Liver (tissue), 8 donors: ENCODE measurements at regions not wholly inside any gene's neighbourhood (a gene's known extent, or its start where the extent isn't known, plus 50 kb on each side); places are given as distances from the start of the nearest gene placed in this dataset.

ENCODE experiments used
- DNase-seq: peaks from one replicate; pipeline ENCODE4 v3.0.0-alpha.2; 2017; ENCODE audit warnings: low spot score
- H3K27ac ChIP-seq, 2 donors: one replicate each; pipeline ENCODE4 v1.7.0; 2013; ENCODE audit warnings: inconsistent platforms in 2 of 2, low read length in 2 of 2, control low read depth in 1 of 2, low read depth in 1 of 2, mild to moderate bottlenecking in 1 of 2
- H3K27me3 ChIP-seq, 4 donors: one replicate each; pipeline versions ENCODE4 v1.6.1 to v1.7.0; 2013; ENCODE audit warnings: low read length in 3 of 4, inconsistent platforms in 1 of 4, mild to moderate bottlenecking in 1 of 4, moderate library complexity in 1 of 4; ENCODE audit not compliant: control insufficient read depth in 4 of 4, insufficient read depth in 4 of 4
- H3K36me3 ChIP-seq, 4 donors: one replicate each; pipeline versions ENCODE4 v1.6.1 to v1.7.0; 2013; ENCODE audit warnings: low read length in 3 of 4, mild to moderate bottlenecking in 3 of 4, low read depth in 1 of 4, moderate library complexity in 1 of 4; ENCODE audit not compliant: control insufficient read depth in 4 of 4, insufficient read depth in 3 of 4
- H3K4me1 ChIP-seq, 4 donors: one replicate each; pipeline versions ENCODE4 v1.6.1 to v1.7.0; 2013; ENCODE audit warnings: low read length in 3 of 4, mild to moderate bottlenecking in 3 of 4, moderate library complexity in 1 of 4; ENCODE audit not compliant: control insufficient read depth in 4 of 4, insufficient read depth in 4 of 4
- H3K4me3 ChIP-seq, 3 donors: one replicate each; pipeline versions ENCODE4 v1.6.1 to v1.7.0; 2013; ENCODE audit warnings: low read length in 3 of 3, control low read depth in 1 of 3, low read depth in 1 of 3, mild to moderate bottlenecking in 1 of 3
- H3K9ac ChIP-seq, 2 donors: one replicate each; pipeline ENCODE4 v1.7.0; 2013; ENCODE audit warnings: low read length in 2 of 2, mild to moderate bottlenecking in 2 of 2, moderate library complexity in 2 of 2, control low read depth in 1 of 2, low read depth in 1 of 2
- H3K9me3 ChIP-seq, 4 donors: one replicate each; pipeline versions ENCODE4 v1.6.1 to v1.7.0; 2013; ENCODE audit warnings: low read length in 3 of 4; ENCODE audit not compliant: control insufficient read depth in 4 of 4
- ATF3 ChIP-seq: IDR thresholded peaks from 2 replicates; pipeline ENCODE4 v1.6.1; 2016; ENCODE audit warnings: antibody characterized with exemption
- CTCF ChIP-seq: fragments of 150-350 bp; IDR thresholded peaks from 2 replicates; pipeline ENCODE4 v1.5.1; 2017; ENCODE audit warnings: improper control_type of control experiment, low read depth, low read length; ENCODE audit not compliant: missing input control
- EGR1 ChIP-seq, 2 donors: IDR thresholded peaks; 2 replicates each; pipeline ENCODE4 v1.6.1; 2016 to 2018; ENCODE audit warnings: antibody characterized with exemption in 2 of 2, low read depth in 2 of 2
- FOXA2 ChIP-seq: IDR thresholded peaks from 2 replicates; pipeline ENCODE4 v1.6.1; 2016; ENCODE audit warnings: antibody characterized with exemption
- HNF4A ChIP-seq, 2 donors: conservative IDR thresholded peaks; 2 replicates each; pipeline ENCODE4 v1.6.1; 2016; ENCODE audit warnings: antibody characterized with exemption in 2 of 2, mild to moderate bottlenecking in 2 of 2
- HNF4G ChIP-seq: IDR thresholded peaks from 2 replicates; pipeline ENCODE4 v1.6.1; 2016; ENCODE audit warnings: antibody characterized with exemption
- MAX ChIP-seq: IDR thresholded peaks from 2 replicates; pipeline ENCODE4 v1.6.1; 2016; ENCODE audit warnings: antibody characterized with exemption
- NR2F2 ChIP-seq: IDR thresholded peaks from 2 replicates; pipeline ENCODE4 v1.6.1; 2016; ENCODE audit warnings: antibody characterized with exemption
- RAD21 ChIP-seq, 2 donors: IDR thresholded peaks; 2 replicates each; pipeline ENCODE4 v1.6.1; 2016; ENCODE audit warnings: antibody characterized with exemption in 2 of 2, mild to moderate bottlenecking in 2 of 2
- REST ChIP-seq: IDR thresholded peaks from 2 replicates; pipeline ENCODE4 v1.6.1; 2016; ENCODE audit warnings: antibody characterized with exemption, mild to moderate bottlenecking
- RXRA ChIP-seq, 2 donors: IDR thresholded peaks; 2 replicates each; pipeline ENCODE4 v1.6.1; 2017 to 2018; ENCODE audit warnings: antibody characterized with exemption in 2 of 2, mild to moderate bottlenecking in 1 of 2
- SP1 ChIP-seq: IDR thresholded peaks from 2 replicates; pipeline ENCODE4 v1.6.1; 2018; ENCODE audit warnings: antibody characterized with exemption, mild to moderate bottlenecking
- TAF1 ChIP-seq: conservative IDR thresholded peaks from 2 replicates; pipeline ENCODE4 v1.6.1; 2016; ENCODE audit warnings: antibody characterized with exemption, mild to moderate bottlenecking
- YY1 ChIP-seq: IDR thresholded peaks from 2 replicates; pipeline ENCODE4 v1.6.1; 2016; ENCODE audit warnings: antibody characterized with exemption, mild to moderate bottlenecking
- WGBS: extraction: QIAGEN DNeasy Blood & Tissue Kit; methylation state at CpG from one replicate; pipeline ENCODE4 v1.1.7; 2013; 5-methylcytosine and 5-hydroxymethylcytosine counted together
- donor health status: healthy.
- donor health status: healthy.
- donor health status: healthy.
- donor health status: healthy.
- donor health status: healthy.

GRCh38 chr9:7676609-7677156 lies 122.9 kb downstream of the DMAC1 start:
- 71% methylated on average over 4 of the region's 4 CpGs for WGBS
- Histone ChIP-seq H3K27ac (no peak overlapping the region), H3K4me1 (no peaks in the 10 kb centered on the region), H3K36me3 (no peaks in the 10 kb centered on the region), H3K4me3 (no peak overlapping the region), H3K9ac (no peak overlapping the region), H3K27me3 (peaks cover 0 to 3% (median 0%) of the 10 kb centered on the region in 4 donors), H3K9me3 (peaks cover 0 to 2% (median 0%) of the 10 kb centered on the region in 4 donors)
- TF ChIP-seq HNF4G = no peak
- no peak for TF ChIP-seq TAF1
- no peak for TF ChIP-seq REST
- TF ChIP-seq EGR1 (IDR thresholded peaks at IDR 0.05; ENCODE audit: low read depth in 2 of 2) = no peak
- TF ChIP-seq NR2F2 = no peak
- no peak for TF ChIP-seq SP1
- TF ChIP-seq RXRA (IDR thresholded peaks at IDR 0.05) = no peak
- TF ChIP-seq RAD21 (IDR thresholded peaks at IDR 0.05) = no peak
- TF ChIP-seq YY1 = no peak
- no peak for DNase-seq

GRCh38 chr9:7671847-7672246 lies 127.7 kb downstream of the DMAC1 start:
- no peak for TF ChIP-seq MAX
- no peak for TF ChIP-seq CTCF
- WGBS = 75% methylated on average over 2 of the region's 2 CpGs
- no peak overlapping the region for H3K27ac ChIP-seq
- no peak for DNase-seq
- no peak overlapping the region for H3K4me3 ChIP-seq
- peaks cover 0 to 2% (median 0%) of the 10 kb centered on the region in 4 donors for H3K9me3 ChIP-seq
- no peak overlapping the region for H3K9ac ChIP-seq
- no peaks in the 10 kb centered on the region for H3K36me3 ChIP-seq
- H3K4me1 ChIP-seq = no peaks in the 10 kb centered on the region
- no peaks in the 10 kb centered on the region for H3K27me3 ChIP-seq

GRCh38 chr9:7668541-7668940 lies 131.0 kb downstream of the DMAC1 start:
- H3K36me3 ChIP-seq = no peaks in the 10 kb centered on the region
- no peak overlapping the region for H3K9ac ChIP-seq
- no peaks in the 10 kb centered on the region for H3K9me3 ChIP-seq
- 43% methylated on average over 1 of the region's 1 CpG for WGBS
- H3K27me3 ChIP-seq = peaks cover 0 to 2% (median 0%) of the 10 kb centered on the region in 4 donors
- TF ChIP-seq RXRA (IDR thresholded peaks at IDR 0.05) (no peak), FOXA2 (no peak), MAX (no peak), ATF3 (no peak), HNF4A (conservative IDR thresholded peaks at IDR 0.05) (no peak), TAF1 (no peak)
- no peaks in the 10 kb centered on the region for H3K4me1 ChIP-seq
- no peak overlapping the region for H3K27ac ChIP-seq
- DNase-seq = no peak
- no peak overlapping the region for H3K4me3 ChIP-seq
